SK-N-SH treated with all-trans-retinoic acid at 6 μM for 48 hours (cell line): ENCODE measurements at regions not wholly inside any gene's neighbourhood (a gene's known extent, or its start where the extent isn't known, plus 50 kb on each side); places are given as distances from the start of the nearest gene placed in this dataset.

Source experiments
- CREB5 ChIP-seq: fragments of 250-450 bp; sonication (Bioruptor Pico); IDR thresholded peaks from 2 replicates; pipeline ENCODE4 v1.5.1; 2020; ENCODE audit warnings: low read depth, mild to moderate bottlenecking, moderate library complexity
- PATZ1 ChIP-seq: fragments of 250-450 bp; sonication (Bioruptor Pico); IDR thresholded peaks from 2 replicates; pipeline ENCODE4 v1.8.0; 2020; ENCODE audit warnings: mild to moderate bottlenecking, moderate library complexity, borderline replicate concordance
- RARB ChIP-seq: fragments of 250-450 bp; sonication (Bioruptor Pico); IDR thresholded peaks from 2 replicates; pipeline ENCODE4 v1.8.0; 2021; ENCODE audit warnings: mild to moderate bottlenecking, moderate library complexity
- TCF4 ChIP-seq: fragments of 250-450 bp; sonication (Bioruptor Pico); IDR thresholded peaks from 2 replicates; pipeline ENCODE4 v1.8.0; 2021; ENCODE audit warnings: mild to moderate bottlenecking, moderate library complexity, borderline replicate concordance
- ZNF70 ChIP-seq: fragments of 450-650 bp; formaldehyde crosslinking; IDR thresholded peaks from 2 replicates; pipeline ENCODE4 v1.5.0; 2020; ENCODE audit warnings: mild to moderate bottlenecking, moderate library complexity
- ZNF8 ChIP-seq: fragments of 450-650 bp; formaldehyde crosslinking; IDR thresholded peaks from 2 replicates; pipeline ENCODE4 v1.5.0; 2020; ENCODE audit warnings: mild to moderate bottlenecking, moderate library complexity
- TF ChIP-seq, protein P1 (sequence below): fragments of 250-450 bp; sonication (Bioruptor Pico); IDR thresholded peaks from 2 replicates; pipeline ENCODE4 v1.5.0; 2020; ENCODE audit warnings: mild to moderate bottlenecking, moderate library complexity

DNA sequence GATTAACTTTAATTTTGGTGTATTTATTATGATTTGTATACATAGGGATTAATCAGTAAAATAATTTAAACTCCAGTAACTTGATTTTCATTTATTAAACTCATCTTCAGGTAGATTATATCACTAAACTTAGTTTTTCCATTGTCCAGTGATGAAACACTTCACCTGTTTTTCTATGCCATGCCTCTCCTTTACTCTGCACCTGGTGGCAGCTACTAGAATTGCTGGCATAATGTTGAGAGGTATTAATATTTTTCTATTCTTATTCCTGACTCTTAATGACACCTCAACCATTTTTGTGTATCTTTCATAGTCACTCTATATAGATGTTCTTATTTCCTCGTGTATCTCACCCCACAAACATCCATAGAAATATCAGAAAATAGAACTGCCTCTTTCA lies 940.3 kb upstream of the CRIM1 start:
- TF ChIP-seq PATZ1 (CRISPR knock-in tag) (no peak), ZNF70 (CRISPR knock-in tag) (no peak), RARB (CRISPR knock-in tag) (no peak), CREB5 (CRISPR knock-in tag) (no peak), ZNF8 (CRISPR knock-in tag) (no peak), TCF4 (CRISPR knock-in tag) (no peak)
- TF ChIP-seq, protein P1, sequence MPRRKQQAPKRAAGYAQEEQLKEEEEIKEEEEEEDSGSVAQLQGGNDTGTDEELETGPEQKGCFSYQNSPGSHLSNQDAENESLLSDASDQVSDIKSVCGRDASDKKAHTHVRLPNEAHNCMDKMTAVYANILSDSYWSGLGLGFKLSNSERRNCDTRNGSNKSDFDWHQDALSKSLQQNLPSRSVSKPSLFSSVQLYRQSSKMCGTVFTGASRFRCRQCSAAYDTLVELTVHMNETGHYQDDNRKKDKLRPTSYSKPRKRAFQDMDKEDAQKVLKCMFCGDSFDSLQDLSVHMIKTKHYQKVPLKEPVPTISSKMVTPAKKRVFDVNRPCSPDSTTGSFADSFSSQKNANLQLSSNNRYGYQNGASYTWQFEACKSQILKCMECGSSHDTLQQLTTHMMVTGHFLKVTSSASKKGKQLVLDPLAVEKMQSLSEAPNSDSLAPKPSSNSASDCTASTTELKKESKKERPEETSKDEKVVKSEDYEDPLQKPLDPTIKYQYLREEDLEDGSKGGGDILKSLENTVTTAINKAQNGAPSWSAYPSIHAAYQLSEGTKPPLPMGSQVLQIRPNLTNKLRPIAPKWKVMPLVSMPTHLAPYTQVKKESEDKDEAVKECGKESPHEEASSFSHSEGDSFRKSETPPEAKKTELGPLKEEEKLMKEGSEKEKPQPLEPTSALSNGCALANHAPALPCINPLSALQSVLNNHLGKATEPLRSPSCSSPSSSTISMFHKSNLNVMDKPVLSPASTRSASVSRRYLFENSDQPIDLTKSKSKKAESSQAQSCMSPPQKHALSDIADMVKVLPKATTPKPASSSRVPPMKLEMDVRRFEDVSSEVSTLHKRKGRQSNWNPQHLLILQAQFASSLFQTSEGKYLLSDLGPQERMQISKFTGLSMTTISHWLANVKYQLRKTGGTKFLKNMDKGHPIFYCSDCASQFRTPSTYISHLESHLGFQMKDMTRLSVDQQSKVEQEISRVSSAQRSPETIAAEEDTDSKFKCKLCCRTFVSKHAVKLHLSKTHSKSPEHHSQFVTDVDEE (CRISPR knock-in tag) = no peak
